ENCODE measurements at regions not wholly inside any gene's neighbourhood (a gene's known extent, or its start where the extent isn't known, plus 50 kb on each side); places are given as distances from the start of the nearest gene placed in this dataset.

DNA sequence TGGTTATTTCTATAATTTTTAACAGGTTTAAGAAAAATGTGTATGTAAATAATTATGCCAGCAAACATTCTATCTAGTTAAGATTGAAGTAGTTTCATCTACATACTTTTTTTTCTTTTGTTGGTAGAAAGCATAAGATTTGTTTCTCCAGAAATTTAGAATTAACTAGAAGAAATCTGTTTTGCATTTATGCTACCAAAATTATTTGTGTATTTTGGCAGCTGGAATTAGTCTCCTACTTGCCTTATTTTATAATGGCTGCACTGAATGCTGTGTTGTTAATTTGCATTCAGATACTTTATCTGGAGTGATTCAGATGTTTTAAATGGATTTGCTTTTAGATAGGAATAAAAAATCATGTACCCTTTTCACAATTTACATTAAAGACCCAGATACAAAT, 100.2 kb upstream of the NAALADL2 start:
- TF ChIP-seq POLR2AphosphoS5 (IDR thresholded peaks at IDR 0.05; ENCODE audit: insufficient read depth, low read depth, low read length) (no peak), EZH2 (IDR thresholded peaks at IDR 0.05; ENCODE audit: borderline replicate concordance, low read depth, low read length, severe bottlenecking) (no peak), POLR2A (IDR thresholded peaks at IDR 0.05; ENCODE audit: low read depth, low read length) (no peak)
- TF ChIP-seq, protein P1, sequence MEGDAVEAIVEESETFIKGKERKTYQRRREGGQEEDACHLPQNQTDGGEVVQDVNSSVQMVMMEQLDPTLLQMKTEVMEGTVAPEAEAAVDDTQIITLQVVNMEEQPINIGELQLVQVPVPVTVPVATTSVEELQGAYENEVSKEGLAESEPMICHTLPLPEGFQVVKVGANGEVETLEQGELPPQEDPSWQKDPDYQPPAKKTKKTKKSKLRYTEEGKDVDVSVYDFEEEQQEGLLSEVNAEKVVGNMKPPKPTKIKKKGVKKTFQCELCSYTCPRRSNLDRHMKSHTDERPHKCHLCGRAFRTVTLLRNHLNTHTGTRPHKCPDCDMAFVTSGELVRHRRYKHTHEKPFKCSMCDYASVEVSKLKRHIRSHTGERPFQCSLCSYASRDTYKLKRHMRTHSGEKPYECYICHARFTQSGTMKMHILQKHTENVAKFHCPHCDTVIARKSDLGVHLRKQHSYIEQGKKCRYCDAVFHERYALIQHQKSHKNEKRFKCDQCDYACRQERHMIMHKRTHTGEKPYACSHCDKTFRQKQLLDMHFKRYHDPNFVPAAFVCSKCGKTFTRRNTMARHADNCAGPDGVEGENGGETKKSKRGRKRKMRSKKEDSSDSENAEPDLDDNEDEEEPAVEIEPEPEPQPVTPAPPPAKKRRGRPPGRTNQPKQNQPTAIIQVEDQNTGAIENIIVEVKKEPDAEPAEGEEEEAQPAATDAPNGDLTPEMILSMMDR (IDR thresholded peaks at IDR 0.05; ENCODE audit: extremely low read depth in 1 of 2, insufficient read depth in 1 of 2, low read depth in 1 of 2, low read length in 2 of 2) = no peak

Data from endothelial cell of umbilical vein (primary cell).